GM19035 (cell line): ENCODE measurements at regions not wholly inside any gene's neighbourhood (a gene's known extent, or its start where the extent isn't known, plus 50 kb on each side); places are given as distances from the start of the nearest gene placed in this dataset.

Experiments used
- ATAC-seq: cut with Tn5 transposase; IDR thresholded peaks from one replicate; pipeline ENCODE4 v1.9.1; 2021; ENCODE audit not compliant: unreplicated experiment

DNA sequence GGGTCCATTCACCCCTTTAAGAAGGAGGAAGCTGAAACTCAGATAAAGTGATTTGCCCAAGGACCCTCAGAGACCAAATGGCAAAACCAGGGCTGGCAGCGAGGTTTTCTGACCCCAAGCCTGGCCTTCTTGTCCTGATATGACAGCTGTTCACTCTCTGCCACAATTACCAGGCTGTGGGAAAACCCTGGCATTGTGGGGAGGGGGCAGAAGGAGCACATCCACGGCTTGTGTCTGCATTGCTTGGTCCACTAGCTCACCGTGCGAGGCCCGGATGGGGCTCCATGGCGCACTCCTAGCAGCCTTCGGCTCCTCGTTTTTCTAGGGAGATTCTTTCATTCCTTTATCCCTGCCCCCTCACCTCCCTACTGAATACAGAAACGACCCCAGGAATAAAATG is 143.4 kb upstream of the SIX2 start:
- no peak for ATAC-seq

DNA sequence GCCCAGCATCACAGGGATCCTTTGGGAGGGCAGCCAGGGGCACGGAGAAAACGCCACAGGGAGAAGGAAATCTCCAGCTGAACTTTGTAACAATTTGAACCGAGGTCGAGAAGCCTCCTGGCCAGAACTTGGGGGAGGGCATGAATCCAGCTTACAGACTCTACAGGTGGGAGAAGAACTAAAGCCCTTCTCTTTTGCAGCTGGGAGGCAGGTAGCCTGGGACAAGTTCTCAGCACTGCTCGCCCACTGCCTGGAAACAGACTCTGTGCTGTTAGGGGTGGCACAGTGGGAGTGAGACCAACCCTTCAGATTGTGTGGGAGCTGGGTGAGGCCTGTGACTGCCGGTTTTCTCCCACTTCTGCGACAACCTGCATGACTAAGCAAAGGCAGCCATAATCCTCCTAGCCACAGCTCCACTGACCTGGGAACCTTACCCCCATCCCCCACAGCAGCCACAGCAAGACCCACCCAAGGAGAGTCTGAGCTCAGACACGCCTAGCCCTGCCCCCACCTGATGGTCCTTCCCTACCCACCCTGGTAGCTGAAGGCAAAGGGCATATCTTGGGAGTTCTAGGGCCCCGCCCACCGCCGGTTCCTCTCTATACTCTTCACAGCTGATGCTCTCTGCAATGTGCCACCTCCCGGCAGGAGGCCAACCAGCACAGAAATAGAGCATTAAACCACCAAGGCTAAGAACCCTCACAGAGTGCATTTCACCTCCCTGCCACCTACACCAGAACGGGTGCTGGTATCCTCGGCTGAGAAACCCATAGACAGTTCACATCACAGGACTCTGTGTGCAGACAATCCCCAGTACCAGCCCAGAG is 136.0 kb upstream of the SIX2 start:
- no peak for ATAC-seq

DNA sequence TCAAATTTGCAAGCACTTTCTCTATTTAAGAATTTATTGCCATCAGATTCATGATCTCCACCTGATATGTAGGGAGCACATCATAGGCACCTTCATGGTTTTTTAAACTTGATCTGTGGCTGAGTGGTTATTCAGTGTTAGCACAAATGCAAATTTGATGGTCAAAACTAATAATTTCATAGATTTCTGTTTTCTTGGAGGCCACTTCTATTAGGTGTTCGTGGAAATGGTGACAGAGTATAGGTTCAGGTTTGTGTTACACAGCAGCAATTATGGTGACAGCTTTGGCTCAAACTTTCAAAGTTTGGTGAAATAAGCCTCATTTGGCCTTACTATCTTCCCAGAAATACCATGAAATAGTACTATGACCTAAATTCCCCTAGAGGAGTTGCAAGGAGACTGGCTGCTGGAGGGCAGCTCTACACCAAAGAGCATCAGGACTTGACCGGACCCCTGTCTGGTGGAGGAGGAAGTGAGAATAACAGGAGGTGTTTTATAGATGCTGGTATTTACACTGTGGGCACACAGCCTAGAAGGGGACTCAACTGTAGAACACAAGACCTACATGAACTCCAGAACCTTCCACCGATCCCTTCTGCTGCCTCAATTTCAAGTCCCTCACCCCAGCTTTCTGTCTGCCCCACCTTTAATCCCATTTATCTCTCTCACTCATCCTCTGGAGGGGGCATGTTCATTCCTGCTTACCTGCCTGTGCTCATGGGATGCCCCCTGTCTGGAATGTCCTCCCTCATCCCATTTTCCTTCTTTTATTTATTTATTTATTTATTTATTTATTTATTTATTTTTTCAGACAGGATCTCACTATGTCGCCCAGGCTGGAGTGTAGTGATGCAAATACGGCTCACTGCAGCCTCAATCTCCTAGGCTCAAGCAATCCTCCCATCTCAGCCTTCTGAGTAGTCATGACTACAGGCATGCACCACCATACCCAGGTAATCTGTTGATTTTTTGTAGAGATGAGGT is 132.9 kb upstream of the SIX2 start:
- ATAC-seq, result no peak

DNA sequence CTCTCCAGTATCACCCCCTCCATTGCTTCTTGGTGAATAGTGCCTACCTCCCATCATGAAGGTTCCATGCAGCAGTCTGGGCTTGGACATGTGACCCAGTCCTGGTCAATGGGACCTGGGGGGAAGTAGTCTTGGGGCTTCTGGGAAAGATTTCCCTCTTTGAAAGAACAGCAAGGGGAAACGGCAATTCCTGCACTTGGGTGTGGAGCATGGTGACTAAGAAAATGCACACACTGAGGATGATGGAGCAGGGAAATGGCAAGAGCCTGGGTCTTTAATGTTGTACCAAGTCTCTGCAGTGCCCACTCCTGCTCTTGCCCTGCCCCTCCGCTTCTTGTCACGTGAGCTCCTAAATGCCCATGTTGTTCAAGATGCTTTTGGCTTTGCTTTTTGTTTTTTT is 131.4 kb upstream of the SIX2 start:
- ATAC-seq, result no peak

DNA sequence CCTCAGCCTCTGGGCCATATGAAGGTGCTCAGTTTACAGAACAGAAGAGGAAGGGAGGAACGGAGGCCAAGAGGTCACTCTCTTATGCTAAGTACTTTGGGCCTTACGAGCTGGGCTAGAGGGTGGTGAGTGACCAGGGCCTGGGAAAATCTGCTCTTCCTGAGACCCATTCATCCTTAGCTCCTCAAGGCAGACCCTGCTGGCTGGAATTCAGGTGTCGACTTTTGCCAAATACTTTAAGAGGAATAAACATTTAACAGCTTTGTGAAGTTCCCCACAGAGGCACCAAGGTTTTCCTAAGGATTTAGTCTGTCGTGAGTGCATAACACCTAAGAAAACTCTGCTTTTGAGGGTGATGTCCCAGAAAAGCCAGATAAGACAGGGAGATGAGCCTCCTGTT is 129.7 kb upstream of the SIX2 start:
- no peak for ATAC-seq

DNA sequence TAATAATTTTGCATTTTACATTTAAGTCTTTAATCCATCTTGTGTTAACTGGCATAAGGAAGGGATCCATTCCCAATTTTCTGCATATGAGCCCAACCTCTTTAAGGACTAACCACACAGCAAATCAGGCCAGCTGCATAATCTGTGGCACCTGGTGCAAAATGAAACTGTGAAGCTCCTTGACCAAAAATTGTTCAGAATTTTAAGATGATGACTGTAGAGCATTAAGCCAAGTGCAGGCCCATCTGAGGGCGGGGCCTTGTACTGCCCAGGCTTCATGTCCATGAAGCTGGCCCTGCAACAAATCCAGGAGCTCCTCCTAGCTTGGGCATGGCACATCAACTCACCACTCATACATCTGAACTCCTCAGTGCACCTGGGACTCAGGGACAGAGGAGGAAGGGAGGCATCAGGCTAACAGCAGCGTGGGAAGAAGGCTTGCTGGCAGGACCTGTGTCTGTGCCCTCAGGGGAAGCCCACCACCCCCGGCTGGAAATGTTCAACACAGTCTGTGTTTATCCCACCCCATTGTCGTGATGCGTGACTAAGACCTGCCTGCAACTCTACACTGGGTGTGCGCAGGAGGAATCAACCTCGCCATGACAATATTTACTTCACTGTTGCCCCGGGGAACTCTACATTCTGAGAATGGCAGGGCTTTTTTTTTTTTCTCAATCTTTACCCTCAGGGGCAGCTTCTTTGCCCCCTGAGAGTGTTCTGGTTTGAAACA is 128.9 kb upstream of the SIX2 start:
- ATAC-seq, result no peak

DNA sequence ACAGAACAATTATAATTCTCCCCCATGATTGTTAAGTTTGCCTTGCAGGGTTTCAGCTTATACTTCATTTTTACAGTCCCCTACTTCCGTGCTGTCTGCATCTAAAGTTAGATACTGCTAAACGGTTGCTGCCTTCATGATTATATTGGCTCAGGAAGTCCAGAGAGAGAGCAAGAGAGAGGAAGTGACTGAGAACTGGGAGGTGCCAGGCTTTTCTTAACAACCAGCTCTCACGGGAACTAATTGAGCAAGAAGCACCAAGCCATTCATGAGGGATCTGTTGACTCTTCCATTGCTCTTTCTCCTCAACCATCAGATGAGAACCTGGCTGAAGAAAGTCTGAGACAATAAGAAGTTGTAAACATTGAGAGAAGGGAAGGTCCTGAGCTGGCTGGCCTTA is 125.5 kb upstream of the SIX2 start:
- no peak for ATAC-seq

DNA sequence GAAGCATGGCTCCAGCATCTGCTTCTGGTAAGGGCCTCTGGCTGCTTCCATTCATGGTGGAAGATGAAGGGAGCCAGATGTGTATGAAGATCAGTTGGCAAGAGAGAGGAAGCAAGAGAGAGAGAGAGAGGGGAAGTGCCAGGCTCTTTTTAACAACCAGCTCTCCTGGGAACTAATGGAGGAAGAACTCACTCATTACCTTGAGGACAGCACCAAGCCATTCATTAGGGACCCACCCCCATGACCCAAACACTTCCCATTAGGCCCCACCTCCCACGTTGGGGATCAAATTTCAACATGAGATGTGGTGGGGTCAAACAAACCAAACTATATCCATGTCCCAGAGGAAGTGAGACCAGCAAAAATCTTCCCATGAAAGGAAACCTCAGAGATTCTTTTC is 124.8 kb upstream of the SIX2 start:
- ATAC-seq, result no peak

DNA sequence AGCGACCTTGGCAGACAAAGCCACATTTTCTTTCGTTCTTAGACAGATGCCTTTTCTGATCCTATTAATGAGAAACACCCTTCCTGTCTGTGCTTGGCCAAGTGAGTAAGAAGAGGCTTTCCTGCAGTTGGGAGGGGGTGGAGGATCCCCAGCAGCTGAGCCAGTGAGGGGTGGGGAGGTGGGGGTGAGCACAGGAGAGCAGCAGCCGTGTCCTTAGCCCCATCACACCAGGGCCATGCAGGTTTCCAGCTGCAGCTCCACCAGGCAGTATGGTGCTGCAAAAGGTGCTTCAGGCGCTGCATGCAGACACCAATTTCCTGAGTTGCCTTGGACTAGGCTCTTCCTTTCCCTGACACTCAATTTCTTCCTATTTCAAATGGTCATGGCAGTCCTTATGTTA is 123.3 kb upstream of the SIX2 start:
- ATAC-seq, result no peak

DNA sequence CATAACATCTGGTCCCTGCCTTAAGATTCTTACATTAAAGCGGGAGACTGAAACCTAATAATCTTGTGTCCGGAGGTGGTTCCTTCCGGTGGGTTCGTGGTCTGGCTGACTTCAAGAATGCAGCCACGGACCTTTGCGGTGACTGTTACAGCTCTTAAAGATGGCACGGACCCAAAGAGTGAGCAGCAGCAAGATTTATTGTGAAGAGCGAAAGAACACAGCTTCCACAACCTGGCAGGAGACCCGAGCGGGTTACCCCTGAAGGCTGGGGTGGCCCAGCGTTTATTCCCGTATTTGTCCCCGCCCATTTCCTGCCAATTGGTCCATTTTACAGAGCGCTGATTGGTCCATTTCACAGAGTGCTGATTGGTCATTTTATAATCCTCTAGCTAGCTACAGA is 122.3 kb upstream of the SIX2 start:
- ATAC-seq, result no peak

DNA sequence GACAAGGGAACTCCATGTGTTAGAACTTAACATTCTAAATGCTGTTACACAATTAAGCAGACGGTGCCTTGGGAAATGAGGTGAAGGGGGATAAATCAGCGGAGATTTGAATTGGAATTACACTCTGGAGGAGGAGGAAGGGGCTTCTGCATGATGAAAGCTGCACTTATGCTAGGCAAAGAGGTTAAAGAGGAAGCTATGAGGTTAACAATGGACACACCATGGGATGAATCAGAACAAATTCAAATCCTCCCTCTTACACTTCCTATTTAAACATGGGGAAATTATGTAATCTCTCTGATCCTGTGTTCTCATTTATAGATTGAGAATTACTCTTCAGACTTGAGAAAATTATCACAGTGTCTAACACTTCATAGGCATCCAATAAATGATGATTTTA is 121.5 kb upstream of the SIX2 start:
- no peak for ATAC-seq

DNA sequence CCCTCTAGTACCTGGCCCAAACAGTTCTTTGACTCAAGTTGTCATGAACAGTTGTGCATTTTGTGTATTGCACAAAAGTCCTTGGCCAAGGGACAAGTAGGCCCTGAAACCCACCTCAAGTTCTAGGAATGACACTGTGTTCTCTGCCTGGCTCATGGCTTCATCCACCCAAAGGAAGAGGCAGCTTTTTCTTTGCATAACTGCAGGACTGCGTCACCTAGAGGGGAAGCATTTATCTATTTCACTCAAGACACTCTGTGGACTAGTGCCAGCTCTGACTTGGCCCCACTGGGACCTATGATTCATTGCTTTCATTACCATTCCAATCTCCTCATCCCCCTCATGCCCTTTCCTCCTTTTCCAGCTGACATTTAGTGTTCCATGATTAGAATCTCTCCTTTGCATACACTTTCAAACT is 119.3 kb upstream of the SIX2 start:
- ATAC-seq, result no peak

DNA sequence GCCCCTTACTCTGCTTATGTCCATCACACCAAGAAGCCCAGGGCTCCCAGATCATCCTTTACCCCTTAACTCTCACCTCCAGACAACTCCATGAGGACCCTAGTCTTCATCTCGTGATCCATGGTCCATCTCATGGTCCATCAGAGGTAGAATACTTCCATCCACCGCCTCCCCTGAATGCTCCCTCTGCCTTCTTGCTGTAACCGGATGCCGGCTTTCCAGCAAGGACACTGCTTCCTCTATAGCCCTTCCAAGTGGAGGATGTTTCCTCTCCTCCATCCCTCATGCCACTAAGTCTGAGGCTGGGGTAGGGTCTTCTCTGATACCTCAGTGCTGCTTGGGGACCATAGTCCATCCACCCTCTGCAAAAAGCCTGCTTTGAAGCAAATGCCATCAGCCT is 118.6 kb upstream of the SIX2 start:
- ATAC-seq, result no peak

DNA sequence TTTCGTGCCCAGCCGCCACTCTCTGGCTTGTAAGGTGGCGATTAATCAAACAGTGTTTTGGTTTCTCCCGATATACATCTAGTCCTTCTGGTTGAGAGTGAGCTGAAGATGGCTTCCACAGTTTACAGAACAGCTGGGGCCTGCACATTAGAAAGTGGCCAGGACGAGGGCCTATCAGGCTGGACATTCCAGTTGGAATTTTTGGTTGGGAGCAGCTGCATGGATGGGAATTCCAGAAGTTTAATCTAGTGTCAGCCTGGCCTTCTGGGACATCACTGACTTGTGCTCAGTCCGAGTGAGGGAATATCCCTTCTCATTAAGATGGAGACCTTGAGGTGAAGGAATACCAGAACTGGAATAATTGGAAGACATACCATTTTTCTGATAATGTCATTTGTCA is 118.1 kb upstream of the SIX2 start:
- no peak for ATAC-seq

DNA sequence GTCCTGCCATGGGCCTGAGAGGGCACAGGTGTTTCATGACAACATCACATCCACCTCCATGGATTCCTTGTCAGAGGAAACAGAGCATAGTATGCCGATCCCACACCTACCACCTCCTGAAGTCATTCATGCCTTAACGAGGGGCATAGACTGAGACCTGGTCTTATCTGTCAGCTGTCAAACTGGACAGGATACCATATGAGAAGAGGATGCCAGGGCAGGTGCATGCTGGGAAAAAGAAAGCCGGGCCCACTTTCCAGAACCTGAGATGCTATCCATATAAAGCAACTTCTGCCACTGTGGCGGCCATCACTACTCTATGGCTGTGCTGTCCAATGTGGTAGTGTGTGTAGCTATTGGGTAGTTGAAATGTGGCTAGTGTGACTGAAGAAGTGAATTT is 116.0 kb upstream of the SIX2 start:
- ATAC-seq, result no peak

DNA sequence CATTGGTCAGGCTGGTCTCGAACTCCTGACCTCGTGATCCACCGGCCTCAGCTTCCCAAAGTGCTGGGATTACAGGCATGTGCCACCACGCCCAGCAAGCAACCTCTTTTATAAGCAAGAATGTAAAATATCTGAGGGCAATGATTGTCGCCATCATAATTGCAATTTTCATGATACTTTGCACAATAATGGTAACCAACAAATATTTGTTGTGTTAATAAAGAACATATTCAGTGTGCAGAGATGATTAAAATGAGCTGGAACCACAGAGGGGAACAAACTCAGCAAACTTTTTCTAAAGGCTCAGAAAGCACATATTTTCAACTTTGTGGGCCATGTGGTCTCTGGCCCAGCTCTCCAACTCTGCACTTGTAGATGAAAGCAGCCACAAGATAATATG is 115.2 kb upstream of the SIX2 start:
- no peak for ATAC-seq

DNA sequence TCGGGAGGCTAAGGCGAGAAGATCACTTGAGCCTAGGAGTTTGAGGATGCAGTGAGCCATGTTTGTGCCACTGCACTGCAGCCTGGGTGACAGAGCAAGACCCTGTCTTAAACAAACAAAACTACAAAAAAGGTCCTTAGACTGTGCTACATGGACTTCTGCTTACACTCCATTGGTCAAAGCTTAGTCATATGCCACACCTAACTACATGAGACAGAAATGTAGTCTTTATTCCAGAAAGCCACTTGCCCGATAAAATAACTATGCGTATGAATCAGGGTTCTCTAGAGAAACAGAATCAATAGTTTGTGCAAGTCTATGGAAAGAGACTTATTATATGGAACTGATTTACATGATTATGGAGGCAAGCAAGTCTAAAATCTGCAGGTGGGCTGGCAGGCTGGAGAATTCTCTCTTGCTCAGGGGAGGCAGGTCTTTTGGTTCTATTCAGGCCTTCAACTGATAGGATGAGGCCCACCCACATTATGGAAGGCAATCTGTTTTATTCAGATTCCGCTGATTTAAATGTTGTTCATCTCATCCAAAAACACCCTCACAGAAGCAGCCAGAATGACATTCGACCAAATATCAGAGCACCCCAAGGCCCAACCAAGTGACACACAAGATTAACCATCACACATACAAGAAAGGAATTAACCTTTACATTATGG is 114.4 kb upstream of the SIX2 start:
- ATAC-seq, result no peak

DNA sequence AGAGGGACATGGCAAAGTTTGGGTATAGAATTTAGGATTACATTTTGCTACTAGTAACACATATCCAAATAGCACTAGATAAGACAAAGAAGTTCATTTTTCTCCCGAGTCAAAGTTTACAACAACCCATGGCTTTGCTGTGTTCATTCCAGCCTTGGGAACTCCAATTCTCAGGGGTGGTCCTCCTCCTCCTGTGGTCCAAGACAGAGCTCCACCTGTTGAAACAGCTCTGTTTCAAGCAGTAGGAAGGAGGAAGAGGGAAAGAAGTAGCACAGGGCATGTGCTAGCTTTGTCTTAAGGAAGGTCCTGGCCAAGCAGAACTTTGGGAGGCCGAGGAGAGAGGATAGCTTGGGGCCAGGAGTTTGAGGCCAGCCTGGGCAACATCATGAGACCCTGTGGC is 113.8 kb upstream of the SIX2 start:
- ATAC-seq, result no peak

DNA sequence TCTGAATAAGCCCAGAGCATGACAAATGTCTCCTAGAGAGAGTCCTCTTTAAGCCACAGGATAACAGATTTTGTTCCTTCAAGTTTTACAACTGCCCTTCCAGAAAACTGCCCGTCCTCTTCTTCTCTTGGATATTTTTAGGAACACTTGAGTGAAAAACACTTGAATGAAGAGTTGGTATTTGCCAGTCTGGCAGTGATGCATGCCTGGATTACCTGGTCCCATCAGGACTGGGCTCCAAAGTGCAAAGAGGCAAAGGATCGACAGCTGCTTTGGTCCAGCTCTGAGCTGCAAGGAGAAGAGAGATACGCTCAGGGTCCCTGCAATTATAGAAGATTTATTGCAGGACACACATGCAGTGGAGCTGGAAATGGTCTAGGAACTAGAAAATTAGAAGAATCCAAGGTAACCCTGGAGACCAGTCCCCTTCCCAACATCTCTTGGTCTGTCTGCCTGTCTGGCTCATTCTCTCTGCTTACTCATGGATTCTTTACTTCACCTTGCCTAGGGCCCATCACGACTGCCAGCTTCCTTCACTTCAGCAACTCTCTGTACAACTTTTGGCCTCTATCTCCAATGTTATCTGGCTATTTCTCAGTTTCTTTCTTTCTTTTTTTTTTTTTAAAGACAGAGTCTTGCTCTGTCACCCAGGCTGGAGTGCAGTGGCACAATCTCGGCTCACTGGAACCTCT is 112.1 kb upstream of the SIX2 start:
- ATAC-seq, result no peak

DNA sequence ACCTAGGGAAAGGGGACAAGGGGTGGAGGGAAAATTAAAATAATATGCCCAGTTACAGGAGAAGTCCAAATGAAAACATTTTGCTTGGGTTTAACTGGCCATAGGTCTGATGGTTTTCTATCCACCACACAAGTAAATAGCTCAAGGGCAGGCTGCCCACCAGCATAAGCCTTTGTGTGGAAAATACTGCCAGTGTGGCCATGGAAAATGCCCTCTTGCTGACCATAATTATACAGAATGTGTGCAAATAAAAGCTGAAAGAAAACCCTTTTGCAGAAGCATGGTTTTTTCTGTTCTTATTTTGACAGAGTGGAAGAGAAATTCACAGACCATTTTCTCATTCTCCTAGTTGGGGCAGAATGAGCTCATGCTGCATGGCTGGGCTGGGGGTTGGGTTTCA is 111.3 kb upstream of the SIX2 start:
- ATAC-seq, result no peak
